H9 (cell line): ENCODE measurements at regions not wholly inside any gene's neighbourhood (a gene's known extent, or its start where the extent isn't known, plus 50 kb on each side); places are given as distances from the start of the nearest gene placed in this dataset.

Experiments
- DNase-seq: peaks from one replicate; pipeline ENCODE4 v3.0.0-alpha.2; 2017
- H2AFZ ChIP-seq: one replicate; pipeline ENCODE4 v1.6.1; 2013; ENCODE audit warnings: mild to moderate bottlenecking, low read length, control low read depth, moderate library complexity
- H2AK5ac ChIP-seq: 2 replicates; pipeline ENCODE4 v1.6.1; 2013; ENCODE audit warnings: low read length, control low read depth, mixed read lengths; ENCODE audit not compliant: insufficient read length
- H2BK120ac ChIP-seq: one replicate; pipeline ENCODE4 v1.6.1; 2013; ENCODE audit warnings: low read depth, mild to moderate bottlenecking, low read length, control low read depth, inconsistent platforms; ENCODE audit not compliant: poor library complexity, severe bottlenecking
- H2BK12ac ChIP-seq: 2 replicates; pipeline ENCODE4 v1.6.1; 2013; ENCODE audit warnings: low read length, control low read depth, mixed read lengths, low read depth; ENCODE audit not compliant: insufficient read length
- H2BK15ac ChIP-seq: 2 replicates; pipeline ENCODE4 v1.6.1; 2013; ENCODE audit warnings: low read depth, low read length, control low read depth
- H2BK20ac ChIP-seq: one replicate; pipeline ENCODE4 v1.6.1; 2013; ENCODE audit warnings: low read depth, mild to moderate bottlenecking, low read length, control low read depth, inconsistent platforms; ENCODE audit not compliant: poor library complexity, severe bottlenecking
- H2BK5ac ChIP-seq: 2 replicates; pipeline ENCODE4 v1.6.1; 2013; ENCODE audit warnings: low read length, control low read depth, mixed read lengths; ENCODE audit not compliant: insufficient read length
- H3K14ac ChIP-seq: 2 replicates; pipeline ENCODE4 v1.6.1; 2013; ENCODE audit warnings: low read length, control low read depth; ENCODE audit not compliant: insufficient read depth
- H3K18ac ChIP-seq: 2 replicates; pipeline ENCODE4 v1.6.1; 2013; ENCODE audit warnings: low read depth, mild to moderate bottlenecking, mixed read lengths, low read length, control low read depth; ENCODE audit not compliant: insufficient read length
- H3K23ac ChIP-seq: 2 replicates; pipeline ENCODE4 v1.6.1; 2013; ENCODE audit warnings: low read length, control low read depth, mixed read lengths, low read depth; ENCODE audit not compliant: insufficient read length
- H3K23me2 ChIP-seq: 2 replicates; pipeline ENCODE4 v1.6.1; 2013; ENCODE audit warnings: low read depth, mild to moderate bottlenecking, mixed read lengths, low read length, control low read depth; ENCODE audit not compliant: insufficient read length, poor library complexity, severe bottlenecking
- H3K27ac ChIP-seq: 2 replicates; pipeline ENCODE4 v1.5.1; 2013; ENCODE audit warnings: low read length, control low read depth, mixed read lengths, low read depth; ENCODE audit not compliant: insufficient read length
- H3K27me3 ChIP-seq: 2 replicates; pipeline ENCODE4 v1.6.1; 2013; ENCODE audit warnings: low read length, control low read depth, inconsistent platforms; ENCODE audit not compliant: insufficient read depth
- H3K4ac ChIP-seq: 2 replicates; pipeline ENCODE4 v1.6.1; 2013; ENCODE audit warnings: low read depth, mild to moderate bottlenecking, control low read depth, inconsistent platforms, low read length, moderate library complexity
- H3K4me1 ChIP-seq: 2 replicates; pipeline ENCODE4 v1.6.1; 2013; ENCODE audit warnings: low read length, control low read depth, inconsistent platforms; ENCODE audit not compliant: insufficient read depth
- H3K4me2 ChIP-seq: 2 replicates; pipeline ENCODE4 v1.6.1; 2013; ENCODE audit warnings: low read length, control low read depth, mixed read lengths; ENCODE audit not compliant: insufficient read length, insufficient read depth
- H3K56ac ChIP-seq: 2 replicates; pipeline ENCODE4 v1.6.1; 2013; ENCODE audit warnings: low read depth, mild to moderate bottlenecking, mixed read lengths, low read length, control low read depth; ENCODE audit not compliant: insufficient read length
- H3K79me1 ChIP-seq: 2 replicates; pipeline ENCODE4 v1.6.1; 2013; ENCODE audit warnings: low read depth, mild to moderate bottlenecking, moderate library complexity, low read length, control low read depth, inconsistent platforms; ENCODE audit not compliant: insufficient read depth, poor library complexity, severe bottlenecking
- H3K79me2 ChIP-seq: 2 replicates; pipeline ENCODE4 v1.6.1; 2013; ENCODE audit warnings: low read length, control low read depth, inconsistent platforms; ENCODE audit not compliant: insufficient read depth
- H3K9ac ChIP-seq: 2 replicates; pipeline ENCODE4 v1.6.1; 2013; ENCODE audit warnings: low read length, control low read depth, mixed read lengths; ENCODE audit not compliant: insufficient read length; ENCODE audit errors: extremely low read depth
- H3K9me3 ChIP-seq: one replicate; pipeline ENCODE4 v1.6.1; 2013; ENCODE audit warnings: low read depth, low read length, inconsistent platforms; ENCODE audit not compliant: control insufficient read depth
- H3T11ph ChIP-seq: one replicate; pipeline ENCODE4 v1.6.1; 2013; ENCODE audit warnings: mild to moderate bottlenecking, low read length, control low read depth, inconsistent platforms
- H4K20me1 ChIP-seq: one replicate; pipeline ENCODE4 v1.6.1; 2013; ENCODE audit not compliant: control insufficient read depth, insufficient read length, insufficient read depth
- H4K5ac ChIP-seq: 2 replicates; pipeline ENCODE4 v1.6.1; 2013; ENCODE audit warnings: low read depth, mild to moderate bottlenecking, mixed read lengths, low read length, control low read depth; ENCODE audit not compliant: insufficient read length
- H4K8ac ChIP-seq: replicated peaks from 2 replicates; pipeline ENCODE4 v1.6.1; 2013; ENCODE audit warnings: low read length, control low read depth, mixed read lengths, low read depth; ENCODE audit not compliant: insufficient read length
- H4K91ac ChIP-seq: 2 replicates; pipeline ENCODE4 v1.6.1; 2013; ENCODE audit warnings: low read depth, mild to moderate bottlenecking, moderate library complexity, mixed read lengths, low read length, control low read depth; ENCODE audit not compliant: insufficient read length
- H3K27ac Mint-ChIP-seq, 3 experiments: 2 replicates in 2 of 3; 3 replicates in 1 of 3; pipeline ENCODE4 v1.8.0; 2020 to 2021; ENCODE audit warnings: mixed read lengths in 3 of 3, mild to moderate bottlenecking in 1 of 3, moderate library complexity in 1 of 3
- H3K27me3 Mint-ChIP-seq: 2 replicates; pipeline ENCODE4 v1.8.0; 2021; ENCODE audit warnings: low read depth, mild to moderate bottlenecking, moderate library complexity, mixed read lengths
- H3K36me3 Mint-ChIP-seq, 3 experiments: 2 replicates in 2 of 3; 3 replicates in 1 of 3; pipeline ENCODE4 v1.8.0; 2020 to 2021; ENCODE audit warnings: low read depth in 3 of 3, mixed read lengths in 3 of 3; ENCODE audit not compliant: insufficient read depth in 1 of 3
- H3K4me1 Mint-ChIP-seq, 2 experiments: 2 replicates each; pipeline ENCODE4 v1.8.0; 2020; ENCODE audit warnings: mixed read lengths in 2 of 2
- H3K4me3 Mint-ChIP-seq, 2 experiments: 2 replicates in 1 of 2; 3 replicates in 1 of 2; pipeline ENCODE4 v1.8.0; 2020 to 2021; ENCODE audit warnings: mild to moderate bottlenecking in 2 of 2, mixed read lengths in 2 of 2, moderate library complexity in 1 of 2
- H3K9me3 Mint-ChIP-seq, 2 experiments: 2 replicates in 1 of 2; 3 replicates in 1 of 2; pipeline ENCODE4 v1.8.0; 2020; ENCODE audit warnings: mild to moderate bottlenecking in 2 of 2, mixed read lengths in 2 of 2, moderate library complexity in 1 of 2
- WGBS: extraction: QIAGEN DNeasy Blood & Tissue Kit; methylation state at CpG from one replicate; pipeline ENCODE4 v1.1.7; 2013; ENCODE audit warnings: missing lambda C conversion rate, low lambda C conversion rate, mixed read lengths; ENCODE audit not compliant: insufficient read length; ENCODE audit errors: extremely low coverage; 5-methylcytosine and 5-hydroxymethylcytosine counted together
- TF ChIP-seq, protein P1 (sequence below): fragments of 200-600 bp; sonication (generic); conservative IDR thresholded peaks from 3 replicates; pipeline ENCODE4 v1.8.0; 2021; ENCODE audit warnings: antibody characterized with exemption, mild to moderate bottlenecking

DNA sequence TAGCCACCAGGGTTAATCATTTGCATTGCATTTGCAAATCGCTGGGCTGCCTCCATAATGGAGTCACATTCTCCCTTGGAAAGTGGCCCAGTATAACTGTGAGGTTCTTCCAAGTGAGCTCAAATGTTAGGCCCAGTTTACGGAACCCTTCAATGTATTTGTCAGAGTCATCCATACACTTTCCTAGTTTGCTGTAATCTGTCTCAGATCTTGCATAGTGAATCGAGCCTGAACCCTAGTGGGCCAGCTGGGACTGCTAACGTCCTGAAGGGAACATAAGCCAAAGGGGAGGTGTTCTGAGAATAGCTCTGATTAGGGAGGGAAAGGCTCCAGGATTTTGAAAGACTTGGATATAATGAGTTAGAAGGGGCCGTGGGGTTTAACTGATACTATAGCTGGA is 406.3 kb downstream of the SLC6A15 start:
- no peak overlapping the region for H4K8ac ChIP-seq
- Mint-ChIP-seq H3K36me3 (no peaks in the 10 kb centered on the region; a peak in 1 of 7 replicates), H3K27me3 (no peaks in the 10 kb centered on the region), H3K4me3 (no peak overlapping the region), H3K4me1 (peaks cover 3 to 5% of the 10 kb centered on the region in 2 experiments; a peak in 1 of 4 replicates), H3K9me3 (peaks cover 0 to 3% of the 10 kb centered on the region in 2 experiments; a peak in 1 of 5 replicates), H3K27ac (no peak overlapping the region)
- no peak overlapping the region for H2BK20ac ChIP-seq
- H3K4ac ChIP-seq: no peak overlapping the region
- no peak overlapping the region for H3K4me2 ChIP-seq
- no peak for DNase-seq
- no peak overlapping the region for H3K14ac ChIP-seq
- no peak overlapping the region for H2BK5ac ChIP-seq
- H4K20me1 ChIP-seq: no peaks in the 10 kb centered on the region
- H2BK120ac ChIP-seq: no peak overlapping the region
- H4K5ac ChIP-seq: no peak overlapping the region
- no peak overlapping the region for H3K56ac ChIP-seq
- no peaks in the 10 kb centered on the region for H3K27me3 ChIP-seq
- no peak overlapping the region for H3K9ac ChIP-seq
- no peaks in the 10 kb centered on the region for H3K79me2 ChIP-seq
- TF ChIP-seq, protein P1, sequence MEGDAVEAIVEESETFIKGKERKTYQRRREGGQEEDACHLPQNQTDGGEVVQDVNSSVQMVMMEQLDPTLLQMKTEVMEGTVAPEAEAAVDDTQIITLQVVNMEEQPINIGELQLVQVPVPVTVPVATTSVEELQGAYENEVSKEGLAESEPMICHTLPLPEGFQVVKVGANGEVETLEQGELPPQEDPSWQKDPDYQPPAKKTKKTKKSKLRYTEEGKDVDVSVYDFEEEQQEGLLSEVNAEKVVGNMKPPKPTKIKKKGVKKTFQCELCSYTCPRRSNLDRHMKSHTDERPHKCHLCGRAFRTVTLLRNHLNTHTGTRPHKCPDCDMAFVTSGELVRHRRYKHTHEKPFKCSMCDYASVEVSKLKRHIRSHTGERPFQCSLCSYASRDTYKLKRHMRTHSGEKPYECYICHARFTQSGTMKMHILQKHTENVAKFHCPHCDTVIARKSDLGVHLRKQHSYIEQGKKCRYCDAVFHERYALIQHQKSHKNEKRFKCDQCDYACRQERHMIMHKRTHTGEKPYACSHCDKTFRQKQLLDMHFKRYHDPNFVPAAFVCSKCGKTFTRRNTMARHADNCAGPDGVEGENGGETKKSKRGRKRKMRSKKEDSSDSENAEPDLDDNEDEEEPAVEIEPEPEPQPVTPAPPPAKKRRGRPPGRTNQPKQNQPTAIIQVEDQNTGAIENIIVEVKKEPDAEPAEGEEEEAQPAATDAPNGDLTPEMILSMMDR: no peak
- no peak overlapping the region for H2AK5ac ChIP-seq
- no peak overlapping the region for H2BK15ac ChIP-seq
- H2BK12ac ChIP-seq: no peak overlapping the region
- H3K23ac ChIP-seq: no peak overlapping the region
- H3K79me1 ChIP-seq: no peaks in the 10 kb centered on the region
- H3K18ac ChIP-seq: no peak overlapping the region
- no peak overlapping the region for H4K91ac ChIP-seq
- WGBS: no CpG with 5 or more reads among the region's 5 CpGs
- H3K4me1 ChIP-seq: no peaks in the 10 kb centered on the region
- H3T11ph ChIP-seq: no peak overlapping the region
- no peak overlapping the region for H2AFZ ChIP-seq
- no peaks in the 10 kb centered on the region for H3K23me2 ChIP-seq
- no peaks in the 10 kb centered on the region for H3K9me3 ChIP-seq
- no peak overlapping the region for H3K27ac ChIP-seq
